ENCODE measurements at regions not wholly inside any gene's neighbourhood (a gene's known extent, or its start where the extent isn't known, plus 50 kb on each side); places are given as distances from the start of the nearest gene placed in this dataset.
"Not testable (repeated sequence)": the region's sequence is repeated elsewhere in the genome, so short reads cannot be mapped to it uniquely, and the experiment has no call there.

DNA sequence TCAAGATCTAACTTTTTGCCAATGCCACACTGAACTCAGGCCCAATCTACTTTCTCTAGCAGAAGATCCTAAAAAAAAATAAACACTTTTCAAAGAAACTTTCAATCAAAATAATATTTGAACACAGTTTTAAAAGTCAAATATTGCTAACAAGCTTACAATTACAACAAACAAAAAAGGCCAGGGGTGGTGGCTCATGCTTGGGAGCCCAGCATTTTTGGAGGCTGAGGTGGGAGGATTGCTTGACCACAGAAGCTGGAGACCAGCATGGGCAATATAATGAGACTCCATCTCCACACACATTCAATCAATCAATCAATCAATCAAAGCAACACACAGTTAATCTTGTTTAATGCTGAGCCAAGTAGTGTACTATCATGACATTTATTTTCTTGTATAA, 149.2 kb downstream of the CYP26A1 start:
- TF ChIP-seq, protein P1, sequence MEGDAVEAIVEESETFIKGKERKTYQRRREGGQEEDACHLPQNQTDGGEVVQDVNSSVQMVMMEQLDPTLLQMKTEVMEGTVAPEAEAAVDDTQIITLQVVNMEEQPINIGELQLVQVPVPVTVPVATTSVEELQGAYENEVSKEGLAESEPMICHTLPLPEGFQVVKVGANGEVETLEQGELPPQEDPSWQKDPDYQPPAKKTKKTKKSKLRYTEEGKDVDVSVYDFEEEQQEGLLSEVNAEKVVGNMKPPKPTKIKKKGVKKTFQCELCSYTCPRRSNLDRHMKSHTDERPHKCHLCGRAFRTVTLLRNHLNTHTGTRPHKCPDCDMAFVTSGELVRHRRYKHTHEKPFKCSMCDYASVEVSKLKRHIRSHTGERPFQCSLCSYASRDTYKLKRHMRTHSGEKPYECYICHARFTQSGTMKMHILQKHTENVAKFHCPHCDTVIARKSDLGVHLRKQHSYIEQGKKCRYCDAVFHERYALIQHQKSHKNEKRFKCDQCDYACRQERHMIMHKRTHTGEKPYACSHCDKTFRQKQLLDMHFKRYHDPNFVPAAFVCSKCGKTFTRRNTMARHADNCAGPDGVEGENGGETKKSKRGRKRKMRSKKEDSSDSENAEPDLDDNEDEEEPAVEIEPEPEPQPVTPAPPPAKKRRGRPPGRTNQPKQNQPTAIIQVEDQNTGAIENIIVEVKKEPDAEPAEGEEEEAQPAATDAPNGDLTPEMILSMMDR (conservative IDR thresholded peaks at IDR 0.05; ENCODE audit: control insufficient read depth, insufficient read depth, low read depth, low read length) = no peak
- no peak for DNase-seq (ENCODE audit: low read depth)
- H3K4me3 ChIP-seq (ENCODE audit: control insufficient read depth, low read depth, low read length) = no peak overlapping the region

- no peak overlapping the region for H3K4me3 ChIP-seq (ENCODE audit: control insufficient read depth, low read depth, low read length)
- no peak for DNase-seq (ENCODE audit: low read depth)
- TF ChIP-seq, protein P1 (conservative IDR thresholded peaks at IDR 0.05; ENCODE audit: control insufficient read depth, insufficient read depth, low read depth, low read length) = no peak
Observed at GRCh38 chr10:93223336-93223735, 149.6 kb downstream of the CYP26A1 start.

GRCh38 chr10:93224005-93224779, 150.5 kb downstream of the CYP26A1 start:
- peak; percentile 9 for DNase-seq (ENCODE audit: low read depth)
- TF ChIP-seq, protein P1 (conservative IDR thresholded peaks at IDR 0.05; ENCODE audit: control insufficient read depth, insufficient read depth, low read depth, low read length) = no peak
- H3K4me3 ChIP-seq (ENCODE audit: control insufficient read depth, low read depth, low read length) = no peak overlapping the region

DNA sequence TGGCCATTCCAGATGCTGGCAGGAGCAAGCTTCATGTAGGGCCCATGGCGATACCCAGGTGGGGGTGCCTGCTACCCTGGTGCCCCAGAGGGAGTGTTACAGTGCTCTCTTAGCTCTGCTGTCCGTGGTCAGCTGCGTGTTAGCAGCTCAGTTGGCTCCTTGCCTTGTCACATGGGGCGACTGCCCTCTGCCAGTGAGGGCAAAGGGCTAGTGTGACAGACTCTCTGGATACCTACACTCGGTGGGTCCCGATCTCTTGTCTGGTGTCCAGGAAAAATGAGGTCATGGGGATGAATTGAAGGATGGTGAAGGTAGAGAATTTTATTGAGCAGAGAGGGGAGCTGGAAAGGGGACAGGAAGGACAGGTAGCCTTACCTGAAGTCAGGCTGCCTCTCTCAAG, 152.2 kb downstream of the CYP26A1 start:
- DNase-seq (ENCODE audit: low read depth) = no peak
- no peak overlapping the region for H3K4me3 ChIP-seq (ENCODE audit: control insufficient read depth, low read depth, low read length)

GRCh38 chr10:93226619-93227018, 152.9 kb downstream of the CYP26A1 start:
- no peak overlapping the region for H3K4me3 ChIP-seq (ENCODE audit: control insufficient read depth, low read depth, low read length)
- no peak for DNase-seq (ENCODE audit: low read depth)
- TF ChIP-seq, protein P1 (conservative IDR thresholded peaks at IDR 0.05; ENCODE audit: control insufficient read depth, insufficient read depth, low read depth, low read length) = no peak

More for the DNA sequence above, 152.2 kb downstream of the CYP26A1 start:
- TF ChIP-seq, protein P1 (conservative IDR thresholded peaks at IDR 0.05; ENCODE audit: control insufficient read depth, insufficient read depth, low read depth, low read length) = no peak

DNA sequence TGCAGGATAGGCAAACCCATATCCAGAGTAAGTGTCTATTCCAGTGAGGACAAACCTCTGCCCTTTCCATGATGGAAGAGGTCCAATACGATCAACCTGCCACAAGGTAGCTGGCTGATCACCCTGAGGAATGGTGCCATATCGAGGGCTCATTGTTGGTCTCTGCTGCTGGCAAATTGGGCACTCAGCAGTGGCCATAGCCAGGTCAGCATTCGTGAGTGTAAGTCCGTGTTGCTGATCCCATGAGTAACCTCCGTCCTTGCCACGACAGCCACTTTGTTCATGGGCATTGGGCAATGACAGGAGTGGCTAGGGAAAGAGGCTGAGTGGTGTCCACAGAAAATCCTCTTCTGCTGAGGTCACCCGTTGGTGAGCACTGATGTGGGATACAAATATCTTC, 156.9 kb downstream of the CYP26A1 start:
- DNase-seq (ENCODE audit: low read depth); H3K4me3 ChIP-seq (ENCODE audit: control insufficient read depth, low read depth, low read length): not testable (repeated sequence)

GRCh38 chr10:93232159-93232558, 158.5 kb downstream of the CYP26A1 start:
- DNase-seq (ENCODE audit: low read depth); H3K4me3 ChIP-seq (ENCODE audit: control insufficient read depth, low read depth, low read length): not testable (repeated sequence)

GRCh38 chr10:93234940-93235339, 161.2 kb downstream of the CYP26A1 start:
- not testable (repeated sequence) for DNase-seq (ENCODE audit: low read depth); H3K4me3 ChIP-seq (ENCODE audit: control insufficient read depth, low read depth, low read length)
